SU-DHL-6 (cell line): ENCODE measurements at regions not wholly inside any gene's neighbourhood (a gene's known extent, or its start where the extent isn't known, plus 50 kb on each side); places are given as distances from the start of the nearest gene placed in this dataset.

Source experiments
- EZH2phosphoT487 ChIP-seq: fragments of 200-600 bp; sonication (generic), shearing (Covaris generic); conservative IDR thresholded peaks from 2 replicates; pipeline ENCODE4 v1.6.1; 2018; ENCODE audit warnings: mild to moderate bottlenecking, antibody characterized with exemption, low read length, moderate library complexity, mixed read lengths
- TF ChIP-seq, protein P1 (sequence below): fragments of 200-600 bp; sonication (generic); IDR thresholded peaks from one replicate; pipeline ENCODE4 v1.5.1; 2017; ENCODE audit warnings: antibody characterized with exemption, mild to moderate bottlenecking, low read length, moderate library complexity; ENCODE audit not compliant: insufficient read depth, poor library complexity, severe bottlenecking

DNA sequence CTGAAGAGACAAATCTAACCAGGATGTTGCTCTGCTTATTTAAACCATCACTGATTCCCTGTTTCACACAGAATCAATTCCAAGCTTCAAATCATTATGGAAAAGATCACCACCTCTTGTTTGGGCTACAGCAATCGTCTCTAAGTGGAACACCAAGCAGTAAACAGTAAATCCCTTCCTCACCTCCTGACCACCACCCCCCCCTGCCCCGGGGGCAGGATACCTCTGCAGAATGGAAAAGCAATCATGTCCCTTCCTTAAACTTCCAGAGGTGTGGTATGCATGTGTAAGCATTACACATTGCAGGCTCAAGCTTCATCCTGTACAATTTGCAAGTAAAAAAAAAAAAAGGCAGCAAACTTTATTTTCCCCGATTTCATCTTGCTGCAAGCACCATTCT lies 373.8 kb downstream of the NPIPA8 start:
- TF ChIP-seq, protein P1, sequence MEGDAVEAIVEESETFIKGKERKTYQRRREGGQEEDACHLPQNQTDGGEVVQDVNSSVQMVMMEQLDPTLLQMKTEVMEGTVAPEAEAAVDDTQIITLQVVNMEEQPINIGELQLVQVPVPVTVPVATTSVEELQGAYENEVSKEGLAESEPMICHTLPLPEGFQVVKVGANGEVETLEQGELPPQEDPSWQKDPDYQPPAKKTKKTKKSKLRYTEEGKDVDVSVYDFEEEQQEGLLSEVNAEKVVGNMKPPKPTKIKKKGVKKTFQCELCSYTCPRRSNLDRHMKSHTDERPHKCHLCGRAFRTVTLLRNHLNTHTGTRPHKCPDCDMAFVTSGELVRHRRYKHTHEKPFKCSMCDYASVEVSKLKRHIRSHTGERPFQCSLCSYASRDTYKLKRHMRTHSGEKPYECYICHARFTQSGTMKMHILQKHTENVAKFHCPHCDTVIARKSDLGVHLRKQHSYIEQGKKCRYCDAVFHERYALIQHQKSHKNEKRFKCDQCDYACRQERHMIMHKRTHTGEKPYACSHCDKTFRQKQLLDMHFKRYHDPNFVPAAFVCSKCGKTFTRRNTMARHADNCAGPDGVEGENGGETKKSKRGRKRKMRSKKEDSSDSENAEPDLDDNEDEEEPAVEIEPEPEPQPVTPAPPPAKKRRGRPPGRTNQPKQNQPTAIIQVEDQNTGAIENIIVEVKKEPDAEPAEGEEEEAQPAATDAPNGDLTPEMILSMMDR = no peak
- TF ChIP-seq EZH2phosphoT487 = no peak
